GM23248 (cell line): ENCODE measurements at regions not wholly inside any gene's neighbourhood (a gene's known extent, or its start where the extent isn't known, plus 50 kb on each side); places are given as distances from the start of the nearest gene placed in this dataset.

Experiments
- EZH2 ChIP-seq: fragments of 200-600 bp; sonication (generic); IDR thresholded peaks from 2 replicates; pipeline ENCODE4 v1.6.1; 2018; ENCODE audit warnings: antibody characterized with exemption, mild to moderate bottlenecking; ENCODE audit not compliant: insufficient read depth, poor library complexity, severe bottlenecking
- EZH2phosphoT487 ChIP-seq: fragments of 200-600 bp; sonication (generic); IDR thresholded peaks from 2 replicates; pipeline ENCODE4 v1.6.1; 2018; ENCODE audit warnings: antibody characterized with exemption, moderate library complexity, mild to moderate bottlenecking, low read depth; ENCODE audit not compliant: insufficient read depth

DNA sequence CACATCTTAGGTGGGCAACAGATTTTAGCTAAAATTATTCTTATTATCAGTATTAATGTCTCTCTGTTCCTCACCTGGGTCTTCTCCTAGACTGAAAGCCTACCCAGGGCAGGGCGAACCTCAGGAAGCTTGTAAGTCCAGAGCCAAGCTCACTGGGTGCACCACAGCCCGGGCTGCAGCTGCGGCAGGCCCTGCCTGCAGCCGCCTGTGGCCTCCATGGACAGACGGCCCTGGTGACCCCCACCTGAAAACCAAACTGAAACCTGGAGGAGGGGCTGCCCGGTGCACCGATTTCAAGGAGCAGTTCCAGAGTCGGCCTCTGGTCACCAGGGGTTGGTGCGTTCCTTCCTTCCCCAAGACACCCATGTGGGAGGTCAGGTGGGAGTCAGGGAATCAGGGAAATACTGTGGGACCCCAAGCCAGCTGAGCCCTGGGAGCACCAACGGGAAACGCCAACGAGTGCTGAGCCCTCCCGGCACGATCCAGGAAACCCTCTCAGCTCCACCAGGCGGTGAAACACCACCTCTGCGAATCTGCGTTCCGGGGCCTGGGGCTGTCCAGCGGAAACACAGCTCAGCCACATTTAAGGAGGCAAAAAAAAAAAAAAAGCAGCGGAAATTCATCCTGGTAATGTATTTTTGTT is 68.6 kb upstream of the PPP1R26 start:
- TF ChIP-seq EZH2 (no peak), EZH2phosphoT487 (no peak)
